ENCODE measurements at regions not wholly inside any gene's neighbourhood (a gene's known extent, or its start where the extent isn't known, plus 50 kb on each side); places are given as distances from the start of the nearest gene placed in this dataset.

GRCh38 chr7:33792041-33792440 lies 113.3 kb upstream of the BMPER start:
- DNase-seq (ENCODE audit: low spot score): no peak
- no peak overlapping the region for H3K4me3 Mint-ChIP-seq (ENCODE audit: unreplicated experiment)
- H3K36me3 Mint-ChIP-seq (ENCODE audit: low read depth): no peaks in the 10 kb centered on the region
- H3K9me3 Mint-ChIP-seq (ENCODE audit: low read depth): no peaks in the 10 kb centered on the region
- H3K27ac Mint-ChIP-seq (ENCODE audit: unreplicated experiment): no peak overlapping the region
- no peaks in the 10 kb centered on the region for H3K4me1 Mint-ChIP-seq (ENCODE audit: low read depth)
- TF ChIP-seq CTCF (IDR thresholded peaks at IDR 0.05): no peak
- H3K27me3 Mint-ChIP-seq (ENCODE audit: low read depth): no peaks in the 10 kb centered on the region

- Mint-ChIP-seq H3K9me3 (ENCODE audit: low read depth) (no peaks in the 10 kb centered on the region), H3K27me3 (ENCODE audit: low read depth) (no peaks in the 10 kb centered on the region), H3K4me1 (ENCODE audit: low read depth) (no peaks in the 10 kb centered on the region), H3K4me3 (ENCODE audit: unreplicated experiment) (no peak overlapping the region), H3K27ac (ENCODE audit: unreplicated experiment) (no peak overlapping the region), H3K36me3 (ENCODE audit: low read depth) (no peaks in the 10 kb centered on the region)
- TF ChIP-seq CTCF (IDR thresholded peaks at IDR 0.05): no peak
- no peak for DNase-seq (ENCODE audit: low spot score)
Observed at GRCh38 chr7:33792547-33793105, 112.7 kb upstream of the BMPER start.

- Mint-ChIP-seq H3K27me3 (ENCODE audit: low read depth) (no peaks in the 10 kb centered on the region), H3K9me3 (ENCODE audit: low read depth) (no peaks in the 10 kb centered on the region), H3K4me1 (ENCODE audit: low read depth) (no peaks in the 10 kb centered on the region), H3K36me3 (ENCODE audit: low read depth) (no peaks in the 10 kb centered on the region), H3K27ac (ENCODE audit: unreplicated experiment) (no peak overlapping the region), H3K4me3 (ENCODE audit: unreplicated experiment) (no peak overlapping the region)
- TF ChIP-seq CTCF (IDR thresholded peaks at IDR 0.05): no peak
- no peak for DNase-seq (ENCODE audit: low spot score)
Observed at GRCh38 chr7:33793616-33794015, 111.7 kb upstream of the BMPER start.

GRCh38 chr7:33794419-33794818 lies 110.9 kb upstream of the BMPER start:
- TF ChIP-seq CTCF (IDR thresholded peaks at IDR 0.05): no peak
- Mint-ChIP-seq H3K4me3 (ENCODE audit: unreplicated experiment) (no peak overlapping the region), H3K27me3 (ENCODE audit: low read depth) (no peaks in the 10 kb centered on the region), H3K36me3 (ENCODE audit: low read depth) (no peaks in the 10 kb centered on the region), H3K9me3 (ENCODE audit: low read depth) (no peaks in the 10 kb centered on the region), H3K27ac (ENCODE audit: unreplicated experiment) (no peak overlapping the region), H3K4me1 (ENCODE audit: low read depth) (no peaks in the 10 kb centered on the region)
- DNase-seq (ENCODE audit: low spot score): no peak

GRCh38 chr7:33794959-33795358 lies 110.4 kb upstream of the BMPER start:
- DNase-seq (ENCODE audit: low spot score): no peak
- no peak overlapping the region for H3K27ac Mint-ChIP-seq (ENCODE audit: unreplicated experiment)
- no peak for TF ChIP-seq CTCF (IDR thresholded peaks at IDR 0.05)
- no peaks in the 10 kb centered on the region for H3K36me3 Mint-ChIP-seq (ENCODE audit: low read depth)
- H3K9me3 Mint-ChIP-seq (ENCODE audit: low read depth): no peaks in the 10 kb centered on the region
- no peak overlapping the region for H3K4me3 Mint-ChIP-seq (ENCODE audit: unreplicated experiment)
- no peaks in the 10 kb centered on the region for H3K27me3 Mint-ChIP-seq (ENCODE audit: low read depth)
- no peaks in the 10 kb centered on the region for H3K4me1 Mint-ChIP-seq (ENCODE audit: low read depth)

Data from chondrocyte (in vitro differentiated cells).